ENCODE measurements at regions not wholly inside any gene's neighbourhood (a gene's known extent, or its start where the extent isn't known, plus 50 kb on each side); places are given as distances from the start of the nearest gene placed in this dataset.

DNA sequence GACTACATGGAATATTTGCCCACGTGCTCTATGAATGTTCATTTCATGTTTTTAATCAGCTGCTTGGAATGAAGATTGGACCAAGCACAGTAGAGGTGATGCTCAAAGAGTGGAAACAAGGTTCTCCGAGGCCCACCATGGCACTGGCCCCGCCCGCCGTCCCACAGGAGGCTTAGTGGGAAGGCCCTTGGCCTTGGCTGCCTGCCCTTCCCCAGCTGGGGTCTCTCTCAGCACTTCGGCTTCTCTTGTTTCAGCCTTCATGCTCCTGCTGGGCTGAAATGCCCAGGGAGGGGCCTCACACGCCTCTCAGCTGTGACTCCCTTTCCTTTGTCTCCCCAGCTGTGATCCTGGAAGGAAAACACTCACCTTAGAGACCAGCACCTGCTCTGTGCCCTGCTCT, 833.2 kb downstream of the GALR1 start:
- TF ChIP-seq POLR2AphosphoS5 (IDR thresholded peaks at IDR 0.05) (no peak), POLR2A (IDR thresholded peaks at IDR 0.05) (no peak)
- TF ChIP-seq, protein P1, sequence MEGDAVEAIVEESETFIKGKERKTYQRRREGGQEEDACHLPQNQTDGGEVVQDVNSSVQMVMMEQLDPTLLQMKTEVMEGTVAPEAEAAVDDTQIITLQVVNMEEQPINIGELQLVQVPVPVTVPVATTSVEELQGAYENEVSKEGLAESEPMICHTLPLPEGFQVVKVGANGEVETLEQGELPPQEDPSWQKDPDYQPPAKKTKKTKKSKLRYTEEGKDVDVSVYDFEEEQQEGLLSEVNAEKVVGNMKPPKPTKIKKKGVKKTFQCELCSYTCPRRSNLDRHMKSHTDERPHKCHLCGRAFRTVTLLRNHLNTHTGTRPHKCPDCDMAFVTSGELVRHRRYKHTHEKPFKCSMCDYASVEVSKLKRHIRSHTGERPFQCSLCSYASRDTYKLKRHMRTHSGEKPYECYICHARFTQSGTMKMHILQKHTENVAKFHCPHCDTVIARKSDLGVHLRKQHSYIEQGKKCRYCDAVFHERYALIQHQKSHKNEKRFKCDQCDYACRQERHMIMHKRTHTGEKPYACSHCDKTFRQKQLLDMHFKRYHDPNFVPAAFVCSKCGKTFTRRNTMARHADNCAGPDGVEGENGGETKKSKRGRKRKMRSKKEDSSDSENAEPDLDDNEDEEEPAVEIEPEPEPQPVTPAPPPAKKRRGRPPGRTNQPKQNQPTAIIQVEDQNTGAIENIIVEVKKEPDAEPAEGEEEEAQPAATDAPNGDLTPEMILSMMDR (IDR thresholded peaks at IDR 0.05), result no peak
- no peak overlapping the region for H3K4me3 ChIP-seq
- H3K27me3 ChIP-seq, result peaks cover 0 to 10% of the 10 kb centered on the region in 2 donors
- no peaks in the 10 kb centered on the region for H3K36me3 ChIP-seq
- no peak overlapping the region for H3K27ac ChIP-seq
- intact Hi-C loops (cut with DNase I; ENCODE audit: low total_unique reads), result no loop called here
- no peak for DNase-seq (ENCODE audit: low spot score in 2 of 2)
- H3K4me1 ChIP-seq, result no peaks in the 10 kb centered on the region
- no peaks in the 10 kb centered on the region for H3K9me3 ChIP-seq

DNA sequence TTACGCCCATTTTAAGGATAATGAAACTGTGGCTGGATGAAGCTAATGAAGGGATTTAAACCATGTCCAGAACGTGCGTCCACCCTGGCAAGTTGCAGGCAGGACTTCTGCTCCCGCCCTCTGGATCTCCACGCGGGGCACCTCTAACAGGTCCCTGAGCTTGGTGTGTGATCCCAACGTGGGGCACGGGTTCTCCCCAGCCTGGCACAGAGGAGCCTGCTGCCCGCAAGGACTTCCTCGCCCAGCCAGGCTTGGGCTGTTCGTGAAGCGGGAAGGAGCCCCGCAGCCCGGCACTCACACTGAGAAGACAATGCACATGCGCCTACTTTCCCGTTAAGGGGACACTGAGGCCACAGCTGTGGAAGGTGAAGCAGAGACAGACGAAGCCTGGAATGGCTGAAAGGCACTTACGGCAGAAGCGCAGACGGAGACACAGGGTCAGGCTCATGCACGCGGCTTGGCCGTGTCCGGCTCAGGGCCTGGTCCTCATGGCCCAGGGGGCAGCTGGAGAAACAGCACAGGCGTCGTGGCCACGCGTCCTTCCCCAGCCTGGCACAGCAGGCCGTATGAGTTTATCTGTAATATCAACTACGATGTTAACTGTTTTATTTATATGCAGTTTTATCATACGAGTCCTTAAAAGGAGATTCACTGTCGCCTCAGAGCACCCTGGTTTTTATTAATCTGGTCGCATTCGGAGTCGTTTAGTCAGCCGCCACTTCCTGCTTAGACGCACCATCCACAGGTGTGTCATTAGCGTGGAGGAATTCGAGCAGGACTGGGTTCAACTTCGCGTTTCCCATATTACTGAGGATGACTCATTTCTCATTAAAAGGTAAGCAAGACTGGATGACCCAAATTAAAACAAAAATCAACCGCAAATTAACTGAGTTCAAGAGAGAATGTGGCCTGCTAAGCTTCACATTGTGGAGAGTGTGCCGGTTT, 835.9 kb downstream of the GALR1 start:
- Histone ChIP-seq H3K36me3 (no peaks in the 10 kb centered on the region), H3K27me3 (peaks cover 0 to 14% of the 10 kb centered on the region in 2 donors), H3K9me3 (no peaks in the 10 kb centered on the region), H3K4me1 (no peaks in the 10 kb centered on the region), H3K27ac (no peak overlapping the region), H3K4me3 (no peak overlapping the region)
- DNase-seq (ENCODE audit: low spot score in 2 of 2), result no peak
- intact Hi-C loops (cut with DNase I; ENCODE audit: low total_unique reads), result no loop called here
- TF ChIP-seq, protein P1 (IDR thresholded peaks at IDR 0.05), result no peak
- TF ChIP-seq POLR2AphosphoS5 (IDR thresholded peaks at IDR 0.05) (no peak), POLR2A (IDR thresholded peaks at IDR 0.05) (no peak)

DNA sequence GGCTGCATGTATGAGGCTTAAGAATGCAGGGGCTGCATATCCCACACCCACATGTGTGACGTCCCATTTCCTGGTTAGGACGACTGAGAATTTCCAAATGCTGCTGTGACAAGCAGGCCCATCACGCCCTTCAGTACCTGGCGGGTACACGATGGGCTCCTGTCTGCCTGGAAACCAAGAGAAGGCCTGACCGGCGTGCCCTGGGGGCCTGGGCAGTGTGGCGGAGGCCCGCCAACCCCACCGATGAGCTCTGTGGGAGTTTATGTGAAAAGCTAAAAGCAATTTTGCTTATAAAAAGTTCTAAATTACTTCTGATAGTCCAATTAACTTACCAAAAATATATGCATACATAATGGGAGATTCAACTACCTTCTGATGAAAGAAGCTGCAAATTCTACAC, 837.3 kb downstream of the GALR1 start:
- intact Hi-C loops (cut with DNase I; ENCODE audit: low total_unique reads), result no loop called here
- no peak for DNase-seq (ENCODE audit: low spot score in 2 of 2)
- no peaks in the 10 kb centered on the region for H3K9me3 ChIP-seq
- no peaks in the 10 kb centered on the region for H3K4me1 ChIP-seq
- no peak overlapping the region for H3K4me3 ChIP-seq
- no peak overlapping the region for H3K27ac ChIP-seq
- TF ChIP-seq POLR2AphosphoS5 (IDR thresholded peaks at IDR 0.05), result no peak
- TF ChIP-seq, protein P1 (IDR thresholded peaks at IDR 0.05), result no peak
- no peak for TF ChIP-seq POLR2A (IDR thresholded peaks at IDR 0.05)
- peaks cover 0 to 9% of the 10 kb centered on the region in 2 donors for H3K27me3 ChIP-seq
- no peaks in the 10 kb centered on the region for H3K36me3 ChIP-seq

DNA sequence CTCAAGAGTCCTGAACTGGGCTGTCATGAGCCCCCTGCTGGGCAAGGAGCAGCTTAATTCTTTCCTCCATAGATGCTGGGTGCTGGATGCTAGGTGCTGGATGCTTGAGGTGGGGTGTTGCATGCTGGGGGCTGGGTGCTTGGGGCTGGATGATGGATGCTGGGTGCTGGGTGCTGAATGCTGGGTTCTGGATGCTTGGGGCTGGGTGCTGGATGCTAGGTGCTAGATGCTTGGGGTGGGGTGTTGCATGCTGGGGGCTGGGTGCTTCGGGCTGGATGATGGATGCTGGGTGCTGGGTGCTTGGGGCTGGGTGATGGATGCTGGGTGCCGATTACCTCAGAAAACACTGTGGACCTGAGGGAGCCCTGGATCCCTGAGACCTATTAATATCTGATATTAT, 837.7 kb downstream of the GALR1 start:
- Histone ChIP-seq H3K9me3 (no peaks in the 10 kb centered on the region), H3K27me3 (peaks cover 0 to 9% of the 10 kb centered on the region in 2 donors), H3K27ac (no peak overlapping the region), H3K36me3 (no peaks in the 10 kb centered on the region), H3K4me3 (no peak overlapping the region), H3K4me1 (no peaks in the 10 kb centered on the region)
- TF ChIP-seq POLR2A (IDR thresholded peaks at IDR 0.05) (no peak), POLR2AphosphoS5 (IDR thresholded peaks at IDR 0.05) (no peak)
- no peak for DNase-seq (ENCODE audit: low spot score in 2 of 2)
- intact Hi-C loops (cut with DNase I; ENCODE audit: low total_unique reads), result no loop called here

DNA sequence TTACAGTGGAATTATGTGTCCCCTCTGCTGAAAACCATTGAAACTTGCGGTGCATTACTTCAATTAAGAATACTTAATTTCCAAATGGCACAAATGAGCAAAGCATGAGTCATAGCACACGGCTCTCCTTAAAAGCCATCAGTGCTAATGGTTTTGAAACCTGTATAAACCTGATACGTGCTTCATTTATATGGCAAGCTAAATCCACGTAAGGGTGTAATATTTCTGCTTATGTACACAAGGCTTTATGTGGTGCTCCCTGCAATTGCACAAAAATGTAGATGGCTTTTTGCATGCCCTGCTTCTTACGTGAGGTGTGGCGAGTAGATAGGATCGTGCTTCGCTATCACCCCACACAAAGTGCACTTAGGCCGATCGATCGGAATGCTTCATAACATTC, 840.9 kb downstream of the GALR1 start:
- Histone ChIP-seq H3K4me1 (no peaks in the 10 kb centered on the region), H3K9me3 (no peaks in the 10 kb centered on the region), H3K36me3 (no peaks in the 10 kb centered on the region), H3K27me3 (peaks cover 0 to 9% of the 10 kb centered on the region in 2 donors), H3K27ac (no peak overlapping the region), H3K4me3 (no peak overlapping the region)
- intact Hi-C loops (cut with DNase I; ENCODE audit: low total_unique reads), result no loop called here
- DNase-seq (ENCODE audit: low spot score in 2 of 2), result no peak
- TF ChIP-seq, protein P1 (IDR thresholded peaks at IDR 0.05), result no peak
